ENCODE measurements at regions not wholly inside any gene's neighbourhood (a gene's known extent, or its start where the extent isn't known, plus 50 kb on each side); places are given as distances from the start of the nearest gene placed in this dataset.

DNA sequence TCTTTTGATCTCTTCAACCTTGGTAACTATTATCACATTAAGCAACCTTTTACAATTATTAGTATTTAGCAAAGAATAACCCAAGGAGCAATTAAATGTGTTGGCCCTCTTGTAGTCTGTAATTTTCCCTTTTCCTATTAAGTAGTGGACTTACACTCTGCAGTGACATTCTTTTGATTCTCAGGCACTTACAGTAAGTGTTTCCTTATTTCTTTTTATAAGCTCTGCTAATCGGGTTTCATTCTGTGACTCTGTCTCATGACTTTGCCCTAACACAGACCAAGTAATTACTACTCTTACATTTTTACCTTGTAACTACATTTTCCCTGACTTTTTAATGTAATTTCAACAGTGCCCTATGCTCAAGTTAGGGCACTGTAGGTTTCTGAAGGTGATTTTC, 104.0 kb upstream of the EPHA7 start:
- TF ChIP-seq, protein P1, sequence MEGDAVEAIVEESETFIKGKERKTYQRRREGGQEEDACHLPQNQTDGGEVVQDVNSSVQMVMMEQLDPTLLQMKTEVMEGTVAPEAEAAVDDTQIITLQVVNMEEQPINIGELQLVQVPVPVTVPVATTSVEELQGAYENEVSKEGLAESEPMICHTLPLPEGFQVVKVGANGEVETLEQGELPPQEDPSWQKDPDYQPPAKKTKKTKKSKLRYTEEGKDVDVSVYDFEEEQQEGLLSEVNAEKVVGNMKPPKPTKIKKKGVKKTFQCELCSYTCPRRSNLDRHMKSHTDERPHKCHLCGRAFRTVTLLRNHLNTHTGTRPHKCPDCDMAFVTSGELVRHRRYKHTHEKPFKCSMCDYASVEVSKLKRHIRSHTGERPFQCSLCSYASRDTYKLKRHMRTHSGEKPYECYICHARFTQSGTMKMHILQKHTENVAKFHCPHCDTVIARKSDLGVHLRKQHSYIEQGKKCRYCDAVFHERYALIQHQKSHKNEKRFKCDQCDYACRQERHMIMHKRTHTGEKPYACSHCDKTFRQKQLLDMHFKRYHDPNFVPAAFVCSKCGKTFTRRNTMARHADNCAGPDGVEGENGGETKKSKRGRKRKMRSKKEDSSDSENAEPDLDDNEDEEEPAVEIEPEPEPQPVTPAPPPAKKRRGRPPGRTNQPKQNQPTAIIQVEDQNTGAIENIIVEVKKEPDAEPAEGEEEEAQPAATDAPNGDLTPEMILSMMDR (IDR thresholded peaks at IDR 0.05) = no peak
- TF ChIP-seq POLR2A (IDR thresholded peaks at IDR 0.05) = no peak

Measured in right lobe of liver (tissue), 4 donors.